ENCODE measurements at regions not wholly inside any gene's neighbourhood (a gene's known extent, or its start where the extent isn't known, plus 50 kb on each side); places are given as distances from the start of the nearest gene placed in this dataset.

DNA sequence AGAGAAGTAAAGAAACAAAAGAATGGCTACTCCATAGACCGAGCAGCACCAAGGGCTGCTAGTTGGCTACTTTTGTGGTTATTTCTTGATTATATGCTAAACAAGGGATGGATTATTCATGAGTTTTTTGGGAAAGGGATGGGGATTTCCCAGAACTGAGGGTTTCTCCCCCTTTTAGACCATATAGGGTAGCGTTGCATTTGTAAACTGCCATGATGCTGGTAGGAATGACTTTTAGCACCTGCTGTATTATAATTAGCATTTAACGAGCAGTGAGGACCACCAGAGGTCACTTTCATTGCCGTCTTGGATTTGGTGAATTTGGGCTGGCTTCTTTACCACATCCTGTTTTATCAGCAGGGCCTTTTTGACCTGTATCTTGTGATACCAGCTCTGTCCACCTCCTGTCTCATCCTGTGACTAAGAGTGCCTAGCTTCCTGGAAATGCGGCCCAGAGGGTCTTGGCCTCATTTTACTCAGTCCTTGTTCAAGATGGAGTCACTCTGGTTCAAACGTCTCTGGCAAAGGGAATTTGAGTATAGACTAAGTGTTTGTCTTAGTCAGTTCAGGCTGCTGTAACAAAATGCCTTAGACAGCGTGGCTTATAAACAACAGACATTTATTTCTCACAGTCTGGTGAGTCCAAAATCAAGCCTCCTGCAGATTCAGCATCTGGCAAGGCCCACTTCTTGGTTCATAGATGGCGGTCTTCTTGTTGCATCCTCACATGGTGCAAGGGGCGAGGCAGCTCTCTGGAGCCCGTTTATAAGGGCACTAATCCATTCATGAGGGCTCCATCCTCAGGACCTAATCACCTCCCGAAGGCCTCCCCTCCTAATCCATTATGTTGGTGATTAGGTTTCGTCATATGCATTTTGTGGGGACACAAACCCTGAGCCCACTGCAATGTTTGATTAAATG, 348.3 kb upstream of the SFSWAP start (continued):
- TF ChIP-seq, protein P1, sequence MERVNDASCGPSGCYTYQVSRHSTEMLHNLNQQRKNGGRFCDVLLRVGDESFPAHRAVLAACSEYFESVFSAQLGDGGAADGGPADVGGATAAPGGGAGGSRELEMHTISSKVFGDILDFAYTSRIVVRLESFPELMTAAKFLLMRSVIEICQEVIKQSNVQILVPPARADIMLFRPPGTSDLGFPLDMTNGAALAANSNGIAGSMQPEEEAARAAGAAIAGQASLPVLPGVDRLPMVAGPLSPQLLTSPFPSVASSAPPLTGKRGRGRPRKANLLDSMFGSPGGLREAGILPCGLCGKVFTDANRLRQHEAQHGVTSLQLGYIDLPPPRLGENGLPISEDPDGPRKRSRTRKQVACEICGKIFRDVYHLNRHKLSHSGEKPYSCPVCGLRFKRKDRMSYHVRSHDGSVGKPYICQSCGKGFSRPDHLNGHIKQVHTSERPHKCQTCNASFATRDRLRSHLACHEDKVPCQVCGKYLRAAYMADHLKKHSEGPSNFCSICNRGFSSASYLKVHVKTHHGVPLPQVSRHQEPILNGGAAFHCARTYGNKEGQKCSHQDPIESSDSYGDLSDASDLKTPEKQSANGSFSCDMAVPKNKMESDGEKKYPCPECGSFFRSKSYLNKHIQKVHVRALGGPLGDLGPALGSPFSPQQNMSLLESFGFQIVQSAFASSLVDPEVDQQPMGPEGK (CRISPR knock-in tag; IDR thresholded peaks at IDR 0.05; ENCODE audit: borderline replicate concordance): peak; percentile 98
- TF ChIP-seq ZNF507 (tag; conservative IDR thresholded peaks at IDR 0.05) (peak; percentile 60), ZNF75A (CRISPR knock-in tag; IDR thresholded peaks at IDR 0.05) (peak; percentile 96), MIER1 (IDR thresholded peaks at IDR 0.05; ENCODE audit: low read depth) (no peak), FOSL1 (tag; conservative IDR thresholded peaks at IDR 0.05) (peak; percentile 82), KLF1 (tag; IDR thresholded peaks at IDR 0.05) (peak; percentile 70), ZNF324 (CRISPR knock-in tag; IDR thresholded peaks at IDR 0.05) (peak; percentile 98), ZNF589 (CRISPR knock-in tag; IDR thresholded peaks at IDR 0.05; ENCODE audit: low read depth) (peak; percentile 100), ZNF76 (CRISPR knock-in tag; IDR thresholded peaks at IDR 0.05; ENCODE audit: borderline replicate concordance) (peak; percentile 100), ERF (CRISPR knock-in tag; IDR thresholded peaks at IDR 0.05) (peak; percentile 100), SOX6 (IDR thresholded peaks at IDR 0.05) (peak; percentile 38; the same call in 1 of the 2 replicates), ZNF175 (CRISPR knock-in tag; IDR thresholded peaks at IDR 0.05; ENCODE audit: low read depth) (peak; percentile 100), ZSCAN32 (CRISPR knock-in tag; IDR thresholded peaks at IDR 0.05) (peak; percentile 96), GABPB1 (CRISPR knock-in tag; IDR thresholded peaks at IDR 0.05) (0 out of 2 replicates have a peak, but pooled peaks have one; percentile 39), GATAD2A (IDR thresholded peaks at IDR 0.05) (peak; percentile 82; the same call in 1 of the 2 replicates), ZNF644 (tag; IDR thresholded peaks at IDR 0.05; ENCODE audit: low read depth) (peak; percentile 99)
- TF ChIP-seq, protein P2, sequence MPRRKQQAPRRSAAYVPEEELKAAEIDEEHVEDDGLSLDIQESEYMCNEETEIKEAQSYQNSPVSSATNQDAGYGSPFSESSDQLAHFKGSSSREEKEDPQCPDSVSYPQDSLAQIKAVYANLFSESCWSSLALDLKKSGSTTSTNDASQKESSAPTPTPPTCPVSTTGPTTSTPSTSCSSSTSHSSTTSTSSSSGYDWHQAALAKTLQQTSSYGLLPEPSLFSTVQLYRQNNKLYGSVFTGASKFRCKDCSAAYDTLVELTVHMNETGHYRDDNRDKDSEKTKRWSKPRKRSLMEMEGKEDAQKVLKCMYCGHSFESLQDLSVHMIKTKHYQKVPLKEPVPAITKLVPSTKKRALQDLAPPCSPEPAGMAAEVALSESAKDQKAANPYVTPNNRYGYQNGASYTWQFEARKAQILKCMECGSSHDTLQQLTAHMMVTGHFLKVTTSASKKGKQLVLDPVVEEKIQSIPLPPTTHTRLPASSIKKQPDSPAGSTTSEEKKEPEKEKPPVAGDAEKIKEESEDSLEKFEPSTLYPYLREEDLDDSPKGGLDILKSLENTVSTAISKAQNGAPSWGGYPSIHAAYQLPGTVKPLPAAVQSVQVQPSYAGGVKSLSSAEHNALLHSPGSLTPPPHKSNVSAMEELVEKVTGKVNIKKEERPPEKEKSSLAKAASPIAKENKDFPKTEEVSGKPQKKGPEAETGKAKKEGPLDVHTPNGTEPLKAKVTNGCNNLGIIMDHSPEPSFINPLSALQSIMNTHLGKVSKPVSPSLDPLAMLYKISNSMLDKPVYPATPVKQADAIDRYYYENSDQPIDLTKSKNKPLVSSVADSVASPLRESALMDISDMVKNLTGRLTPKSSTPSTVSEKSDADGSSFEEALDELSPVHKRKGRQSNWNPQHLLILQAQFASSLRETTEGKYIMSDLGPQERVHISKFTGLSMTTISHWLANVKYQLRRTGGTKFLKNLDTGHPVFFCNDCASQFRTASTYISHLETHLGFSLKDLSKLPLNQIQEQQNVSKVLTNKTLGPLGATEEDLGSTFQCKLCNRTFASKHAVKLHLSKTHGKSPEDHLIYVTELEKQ (CRISPR knock-in tag; IDR thresholded peaks at IDR 0.05): peak; percentile 99
- TF ChIP-seq, protein P3, sequence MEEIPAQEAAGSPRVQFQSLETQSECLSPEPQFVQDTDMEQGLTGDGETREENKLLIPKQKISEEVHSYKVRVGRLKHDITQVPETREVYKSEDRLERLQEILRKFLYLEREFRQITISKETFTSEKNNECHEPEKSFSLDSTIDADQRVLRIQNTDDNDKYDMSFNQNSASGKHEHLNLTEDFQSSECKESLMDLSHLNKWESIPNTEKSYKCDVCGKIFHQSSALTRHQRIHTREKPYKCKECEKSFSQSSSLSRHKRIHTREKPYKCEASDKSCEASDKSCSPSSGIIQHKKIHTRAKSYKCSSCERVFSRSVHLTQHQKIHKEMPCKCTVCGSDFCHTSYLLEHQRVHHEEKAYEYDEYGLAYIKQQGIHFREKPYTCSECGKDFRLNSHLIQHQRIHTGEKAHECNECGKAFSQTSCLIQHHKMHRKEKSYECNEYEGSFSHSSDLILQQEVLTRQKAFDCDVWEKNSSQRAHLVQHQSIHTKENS (CRISPR knock-in tag; IDR thresholded peaks at IDR 0.05): peak; percentile 93
- TF ChIP-seq, protein P4, sequence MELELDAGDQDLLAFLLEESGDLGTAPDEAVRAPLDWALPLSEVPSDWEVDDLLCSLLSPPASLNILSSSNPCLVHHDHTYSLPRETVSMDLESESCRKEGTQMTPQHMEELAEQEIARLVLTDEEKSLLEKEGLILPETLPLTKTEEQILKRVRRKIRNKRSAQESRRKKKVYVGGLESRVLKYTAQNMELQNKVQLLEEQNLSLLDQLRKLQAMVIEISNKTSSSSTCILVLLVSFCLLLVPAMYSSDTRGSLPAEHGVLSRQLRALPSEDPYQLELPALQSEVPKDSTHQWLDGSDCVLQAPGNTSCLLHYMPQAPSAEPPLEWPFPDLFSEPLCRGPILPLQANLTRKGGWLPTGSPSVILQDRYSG (tag; conservative IDR thresholded peaks at IDR 0.05; ENCODE audit: low read depth): peak; percentile 99
